ENCODE measurements at regions not wholly inside any gene's neighbourhood (a gene's known extent, or its start where the extent isn't known, plus 50 kb on each side); places are given as distances from the start of the nearest gene placed in this dataset.

- Histone ChIP-seq H3K4me2 (ENCODE audit: low read length) (no peak overlapping the region), H3K36me3 (ENCODE audit: insufficient read depth, low read length) (no peaks in the 10 kb centered on the region), H2AFZ (ENCODE audit: low read length) (no peak overlapping the region), H4K20me1 (ENCODE audit: insufficient read depth, low read length) (no peaks in the 10 kb centered on the region), H3F3A (ENCODE audit: insufficient read depth, low read length) (no peaks in the 10 kb centered on the region), H3K9me2 (ENCODE audit: low read depth, low read length) (no peaks in the 10 kb centered on the region), H3K4me1 (ENCODE audit: insufficient read depth, low read length, severe bottlenecking) (no peaks in the 10 kb centered on the region), H3K27ac (ENCODE audit: low read depth, low read length, poor library complexity, severe bottlenecking) (no peak overlapping the region), H3K9me3 (ENCODE audit: low read length) (no peaks in the 10 kb centered on the region), H3K9ac (ENCODE audit: low read length) (no peak overlapping the region), H3K4me3 (ENCODE audit: low read depth, low read length, poor library complexity, severe bottlenecking) (no peak overlapping the region), H3K27me3 (ENCODE audit: insufficient read depth, low read length) (peaks cover 3% of the 10 kb centered on the region; the same call in 1 of the 2 replicates), H3K79me2 (ENCODE audit: insufficient read depth, low read length) (no peaks in the 10 kb centered on the region)
- TF ChIP-seq EZH2 (IDR thresholded peaks at IDR 0.05; ENCODE audit: borderline replicate concordance, low read length) (no peak), CTCF (IDR thresholded peaks at IDR 0.05; ENCODE audit: low read length) (no peak)
Measured at GRCh38 chr12:76155157-76155670, 70.7 kb upstream of the NAP1L1 start.

- Histone ChIP-seq H3K9ac (ENCODE audit: low read length) (no peak overlapping the region), H3K9me3 (ENCODE audit: low read length) (no peaks in the 10 kb centered on the region), H3K4me1 (ENCODE audit: insufficient read depth, low read length, severe bottlenecking) (no peaks in the 10 kb centered on the region), H3K79me2 (ENCODE audit: insufficient read depth, low read length) (no peaks in the 10 kb centered on the region), H4K20me1 (ENCODE audit: insufficient read depth, low read length) (no peaks in the 10 kb centered on the region), H2AFZ (ENCODE audit: low read length) (no peak overlapping the region), H3K9me2 (ENCODE audit: low read depth, low read length) (no peaks in the 10 kb centered on the region), H3K4me2 (ENCODE audit: low read length) (no peak overlapping the region), H3K27me3 (ENCODE audit: insufficient read depth, low read length) (peaks cover 3% of the 10 kb centered on the region; the same call in 1 of the 2 replicates), H3F3A (ENCODE audit: insufficient read depth, low read length) (no peaks in the 10 kb centered on the region), H3K27ac (ENCODE audit: low read depth, low read length, poor library complexity, severe bottlenecking) (no peak overlapping the region), H3K36me3 (ENCODE audit: insufficient read depth, low read length) (no peaks in the 10 kb centered on the region), H3K4me3 (ENCODE audit: low read depth, low read length, poor library complexity, severe bottlenecking) (no peak overlapping the region)
- TF ChIP-seq EZH2 (IDR thresholded peaks at IDR 0.05; ENCODE audit: borderline replicate concordance, low read length), result no peak
Measured at GRCh38 chr12:76153616-76154015, 69.1 kb upstream of the NAP1L1 start.

- no peak overlapping the region for H3K27ac ChIP-seq (ENCODE audit: low read depth, low read length, poor library complexity, severe bottlenecking)
- H4K20me1 ChIP-seq (ENCODE audit: insufficient read depth, low read length), result no peaks in the 10 kb centered on the region
- no peaks in the 10 kb centered on the region for H3K9me2 ChIP-seq (ENCODE audit: low read depth, low read length)
- no peaks in the 10 kb centered on the region for H3K4me1 ChIP-seq (ENCODE audit: insufficient read depth, low read length, severe bottlenecking)
- no peaks in the 10 kb centered on the region for H3K9me3 ChIP-seq (ENCODE audit: low read length)
- no peak for TF ChIP-seq EZH2 (IDR thresholded peaks at IDR 0.05; ENCODE audit: borderline replicate concordance, low read length)
- no peak for TF ChIP-seq CTCF (IDR thresholded peaks at IDR 0.05; ENCODE audit: low read length)
- no peak overlapping the region for H2AFZ ChIP-seq (ENCODE audit: low read length)
- H3K27me3 ChIP-seq (ENCODE audit: insufficient read depth, low read length), result peaks cover 3% of the 10 kb centered on the region; the same call in 1 of the 2 replicates
- no peak overlapping the region for H3K4me3 ChIP-seq (ENCODE audit: low read depth, low read length, poor library complexity, severe bottlenecking)
- H3K4me2 ChIP-seq (ENCODE audit: low read length), result no peak overlapping the region
- no peaks in the 10 kb centered on the region for H3K36me3 ChIP-seq (ENCODE audit: insufficient read depth, low read length)
- no peak overlapping the region for H3K9ac ChIP-seq (ENCODE audit: low read length)
- no peaks in the 10 kb centered on the region for H3F3A ChIP-seq (ENCODE audit: insufficient read depth, low read length)
- no peaks in the 10 kb centered on the region for H3K79me2 ChIP-seq (ENCODE audit: insufficient read depth, low read length)
Measured at GRCh38 chr12:76152181-76152807, 67.8 kb upstream of the NAP1L1 start.

- Histone ChIP-seq H3K4me1 (ENCODE audit: insufficient read depth, low read length, severe bottlenecking) (no peaks in the 10 kb centered on the region), H3F3A (ENCODE audit: insufficient read depth, low read length) (no peaks in the 10 kb centered on the region), H3K9me2 (ENCODE audit: low read depth, low read length) (no peaks in the 10 kb centered on the region), H4K20me1 (ENCODE audit: insufficient read depth, low read length) (no peaks in the 10 kb centered on the region), H3K4me2 (ENCODE audit: low read length) (no peak overlapping the region), H3K79me2 (ENCODE audit: insufficient read depth, low read length) (no peaks in the 10 kb centered on the region), H3K9me3 (ENCODE audit: low read length) (no peaks in the 10 kb centered on the region), H3K9ac (ENCODE audit: low read length) (no peak overlapping the region), H3K4me3 (ENCODE audit: low read depth, low read length, poor library complexity, severe bottlenecking) (no peak overlapping the region), H3K27ac (ENCODE audit: low read depth, low read length, poor library complexity, severe bottlenecking) (no peak overlapping the region), H3K36me3 (ENCODE audit: insufficient read depth, low read length) (no peaks in the 10 kb centered on the region), H2AFZ (ENCODE audit: low read length) (no peak overlapping the region), H3K27me3 (ENCODE audit: insufficient read depth, low read length) (no peaks in the 10 kb centered on the region)
- no peak for TF ChIP-seq CTCF (IDR thresholded peaks at IDR 0.05; ENCODE audit: low read length)
- TF ChIP-seq EZH2 (IDR thresholded peaks at IDR 0.05; ENCODE audit: borderline replicate concordance, low read length), result no peak
Measured at GRCh38 chr12:76144245-76144549, 59.7 kb upstream of the NAP1L1 start.
